ENCODE measurements at regions not wholly inside any gene's neighbourhood (a gene's known extent, or its start where the extent isn't known, plus 50 kb on each side); places are given as distances from the start of the nearest gene placed in this dataset.

DNA sequence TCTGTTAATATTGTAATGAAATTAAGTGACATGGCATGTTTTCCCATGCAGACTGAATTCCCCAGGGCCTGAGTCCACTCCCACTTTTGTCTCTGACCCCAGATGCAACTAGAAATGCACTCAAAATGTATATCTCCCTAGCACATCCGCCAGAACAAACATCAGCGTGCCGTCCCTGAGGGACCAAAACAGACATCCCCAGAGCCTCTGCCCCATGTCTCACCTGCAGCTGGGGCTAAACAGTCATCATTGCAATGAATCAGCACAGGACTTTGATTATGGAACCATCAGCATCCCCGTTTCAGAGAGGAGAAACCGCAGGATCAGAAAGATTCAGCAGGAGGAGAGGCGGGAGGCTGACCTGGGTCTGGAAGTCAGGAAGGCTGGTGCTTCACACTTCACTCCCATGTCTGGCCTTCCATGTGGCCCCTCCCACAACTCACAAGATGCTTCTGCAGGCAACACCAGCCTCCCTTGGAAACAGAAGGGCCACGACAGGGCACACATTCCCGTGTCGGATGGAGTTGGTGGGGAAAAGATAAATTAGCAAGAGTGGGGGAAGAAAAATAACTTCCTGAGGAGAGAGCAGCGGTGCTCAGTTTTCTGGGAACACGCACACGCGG, 130.6 kb upstream of the VSTM2B start:
- no peak for DNase-seq (ENCODE audit: extremely low read depth in 1 of 2, low read depth in 1 of 2)

DNA sequence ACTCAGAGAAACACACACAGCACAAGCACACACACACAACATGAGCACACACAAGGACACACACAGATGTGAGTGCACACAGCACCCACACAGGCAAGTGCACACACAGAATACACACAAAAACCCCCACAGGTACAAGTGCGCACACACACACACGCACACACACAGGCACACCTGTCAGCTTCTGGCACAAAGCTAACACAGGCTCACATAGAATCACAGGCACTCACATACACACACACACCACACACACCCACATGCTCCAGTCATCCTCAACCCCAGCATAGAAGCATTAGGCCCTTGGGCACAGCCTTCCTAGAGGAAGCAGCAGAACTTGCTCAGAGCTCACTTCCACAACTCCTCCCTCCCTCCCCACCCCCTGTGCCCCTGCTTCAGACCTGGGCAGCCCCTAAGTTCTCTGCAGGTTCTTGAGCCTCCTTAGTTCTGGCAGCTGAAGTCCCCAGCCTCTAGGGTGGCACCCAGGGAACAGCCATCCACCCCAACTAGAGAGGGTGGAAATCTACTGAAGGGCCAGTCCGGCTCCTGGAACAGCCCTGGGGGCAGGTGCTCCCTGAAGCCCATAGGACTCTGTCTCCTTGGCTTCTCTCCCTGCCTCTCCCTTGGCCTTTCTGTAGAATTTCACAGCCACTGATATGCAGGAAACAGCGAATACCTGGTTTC, 129.9 kb upstream of the VSTM2B start:
- no peak for DNase-seq (ENCODE audit: extremely low read depth in 1 of 2, low read depth in 1 of 2)

DNA sequence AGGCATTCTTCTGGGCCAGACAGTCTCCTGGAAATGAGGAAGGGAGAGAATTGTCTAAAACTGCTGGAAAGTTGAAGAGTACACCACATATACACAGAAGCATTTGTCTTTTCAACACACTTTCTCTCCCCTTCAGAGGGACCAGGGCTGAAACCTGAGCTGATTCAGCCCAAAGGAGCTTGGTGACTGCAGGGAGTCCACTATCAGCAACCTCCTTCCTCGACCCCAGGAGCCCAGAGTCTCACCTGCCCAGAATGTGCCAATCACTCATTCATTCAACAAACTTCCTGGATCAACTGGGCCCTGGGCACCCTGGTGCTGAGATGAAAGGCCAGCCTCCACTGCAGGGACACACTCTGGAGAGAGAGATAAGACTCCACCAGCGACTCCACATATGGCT, 128.9 kb upstream of the VSTM2B start:
- DNase-seq (ENCODE audit: extremely low read depth in 1 of 2, low read depth in 1 of 2) = no peak

DNA sequence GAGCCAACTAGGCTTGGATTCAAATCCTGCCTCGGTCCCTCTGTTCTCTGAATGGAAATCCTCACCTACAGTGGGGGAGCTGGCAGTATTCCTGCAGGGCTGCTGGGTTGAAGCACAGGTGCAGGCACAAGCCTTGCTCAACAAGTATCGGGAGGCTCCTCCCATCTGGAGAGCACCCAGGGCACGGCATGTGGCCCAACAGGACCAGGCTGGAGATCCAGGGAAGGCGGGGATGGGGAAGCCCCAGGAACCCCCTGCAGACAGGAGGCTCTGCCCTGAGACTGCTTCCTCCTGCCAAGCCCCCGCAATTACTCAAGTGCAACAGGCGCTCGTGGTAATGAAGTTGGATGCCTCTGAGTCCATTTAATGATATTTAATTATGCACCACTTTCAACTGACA, 128.0 kb upstream of the VSTM2B start:
- no peak for DNase-seq (ENCODE audit: extremely low read depth in 1 of 2, low read depth in 1 of 2)

DNA sequence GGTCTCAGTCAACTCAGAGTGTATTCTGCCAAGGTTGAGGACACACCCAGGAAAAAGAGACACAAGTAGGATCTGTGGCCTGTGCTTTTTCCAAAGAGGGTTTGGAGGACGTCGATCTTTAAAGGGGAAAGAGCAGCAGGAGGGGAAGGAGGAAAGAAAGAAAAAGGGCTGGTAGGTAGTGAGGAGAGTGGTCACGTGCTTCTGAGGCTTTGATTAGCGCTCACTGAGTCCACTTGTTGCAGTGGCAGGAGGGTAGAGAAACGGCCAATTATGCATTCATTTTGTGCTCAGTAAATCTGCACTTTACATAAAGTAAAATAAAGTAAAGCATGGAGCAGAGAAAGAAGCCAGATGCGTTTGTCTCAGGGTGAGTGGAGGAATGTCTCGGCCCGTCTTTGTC, 126.0 kb upstream of the VSTM2B start:
- no peak for DNase-seq (ENCODE audit: extremely low read depth in 1 of 2, low read depth in 1 of 2)

DNA sequence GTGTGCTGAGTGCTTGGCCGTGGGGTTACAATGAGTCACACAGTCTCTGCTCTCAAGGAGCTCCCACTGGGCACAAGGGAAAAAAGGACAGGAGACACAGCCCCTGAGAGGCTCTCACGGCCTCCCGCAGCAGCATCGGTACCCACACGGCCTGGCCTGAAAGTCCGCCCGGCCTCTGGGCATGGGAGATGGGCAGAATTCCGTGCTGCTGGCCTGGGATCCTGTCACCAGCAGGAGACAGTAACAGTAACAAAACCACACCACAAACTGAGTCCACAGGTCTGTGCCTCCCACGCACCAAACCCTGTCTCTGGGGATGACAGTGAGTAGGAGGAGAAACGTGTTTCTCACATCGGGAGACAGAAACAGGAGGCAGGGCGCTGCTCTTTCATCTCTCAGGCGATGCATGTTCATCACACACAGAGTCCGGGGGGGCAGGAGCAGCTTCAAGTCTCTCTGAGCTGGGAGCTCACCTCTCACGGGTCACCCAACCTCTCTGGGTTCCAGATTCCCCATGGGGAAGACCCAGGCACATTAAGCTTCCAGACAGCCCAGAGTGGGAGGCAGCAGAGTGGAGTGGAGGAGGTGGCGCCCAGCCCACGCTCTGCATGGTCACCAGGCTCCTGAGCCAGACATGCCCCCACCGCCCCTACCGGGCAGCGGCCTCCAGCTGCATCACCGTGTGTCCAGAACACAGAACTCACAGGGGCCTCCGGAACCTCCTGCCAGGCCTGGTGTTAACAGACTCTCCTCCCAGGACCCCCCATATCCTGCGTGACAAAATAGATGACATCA, 124.7 kb upstream of the VSTM2B start:
- DNase-seq (ENCODE audit: extremely low read depth in 1 of 2, low read depth in 1 of 2) = no peak

DNA sequence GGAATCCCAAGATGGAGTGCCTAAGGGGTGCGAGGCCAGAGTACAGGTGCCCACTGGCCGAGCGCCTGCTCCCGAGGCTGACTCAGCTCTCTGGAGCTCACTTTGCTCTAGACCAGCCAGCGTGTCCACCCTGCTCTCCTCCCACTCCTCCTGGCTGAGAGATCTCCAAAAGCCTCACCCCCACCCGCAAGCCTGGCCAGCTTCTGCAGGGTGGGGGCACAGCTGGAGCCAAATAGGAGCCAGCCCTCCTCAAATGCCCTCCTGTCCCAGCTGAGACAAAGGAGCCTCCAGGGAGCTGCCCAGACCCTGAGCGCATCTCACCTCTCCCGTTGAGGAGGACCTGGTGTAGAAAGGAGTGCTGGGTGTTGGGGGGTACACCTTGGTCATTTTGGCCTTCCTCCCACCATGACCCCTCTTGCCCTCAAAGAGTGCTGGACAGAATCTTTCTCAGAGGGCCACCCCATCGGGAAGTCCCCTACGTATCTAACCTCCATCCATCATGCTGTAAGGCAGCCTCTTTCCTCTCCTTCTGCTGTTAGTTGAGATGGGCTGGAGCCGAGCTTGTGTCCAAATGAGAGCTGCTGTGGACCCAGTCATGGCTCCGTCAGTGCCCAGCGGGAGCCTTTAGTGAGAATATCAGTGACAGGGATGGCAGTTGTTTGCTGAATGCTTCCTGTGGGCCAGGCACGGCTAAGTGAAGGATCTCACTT, 123.9 kb upstream of the VSTM2B start:
- DNase-seq (ENCODE audit: extremely low read depth in 1 of 2, low read depth in 1 of 2) = no peak

DNA sequence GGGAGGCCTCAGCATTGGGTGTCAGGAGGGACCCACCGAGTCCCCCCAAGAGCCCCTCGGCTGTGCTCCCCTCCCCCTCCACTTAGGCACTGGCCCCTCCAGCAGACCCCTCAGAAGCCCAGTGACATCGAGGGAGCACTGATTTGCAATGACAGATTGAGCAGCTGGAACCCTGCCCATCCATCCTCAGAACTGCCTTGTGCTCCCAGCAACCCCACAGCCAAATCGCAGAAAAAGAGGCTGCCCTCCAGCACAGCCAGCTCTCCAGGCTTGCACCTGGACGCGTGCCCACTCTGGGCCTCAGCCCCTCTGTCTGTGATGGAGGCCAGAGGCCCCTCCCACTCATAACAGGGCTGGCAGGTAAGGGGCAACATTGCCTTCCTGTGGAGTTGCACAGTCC, 123.2 kb upstream of the VSTM2B start:
- no peak for DNase-seq (ENCODE audit: extremely low read depth in 1 of 2, low read depth in 1 of 2)

DNA sequence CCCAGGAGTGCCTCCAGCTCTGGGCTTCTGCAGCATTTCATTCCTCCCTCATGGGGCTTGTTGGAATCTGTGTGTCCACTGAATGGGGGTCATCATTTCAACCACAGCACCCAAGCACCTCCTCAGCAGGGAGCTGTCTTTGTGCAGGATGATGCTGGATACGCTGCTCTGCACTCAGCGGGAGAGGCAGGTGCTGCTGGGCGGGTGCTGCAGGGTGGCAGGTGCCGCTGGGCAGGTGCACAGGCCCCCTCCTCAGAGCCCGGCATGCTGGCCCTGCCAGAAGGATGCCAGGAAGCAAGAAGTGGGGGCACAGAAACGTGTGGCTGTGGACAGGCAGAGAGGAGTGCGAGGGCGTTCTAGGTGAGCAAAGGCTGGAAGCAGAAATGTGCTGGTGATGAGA, 121.8 kb upstream of the VSTM2B start:
- no peak for DNase-seq (ENCODE audit: extremely low read depth in 1 of 2, low read depth in 1 of 2)

DNA sequence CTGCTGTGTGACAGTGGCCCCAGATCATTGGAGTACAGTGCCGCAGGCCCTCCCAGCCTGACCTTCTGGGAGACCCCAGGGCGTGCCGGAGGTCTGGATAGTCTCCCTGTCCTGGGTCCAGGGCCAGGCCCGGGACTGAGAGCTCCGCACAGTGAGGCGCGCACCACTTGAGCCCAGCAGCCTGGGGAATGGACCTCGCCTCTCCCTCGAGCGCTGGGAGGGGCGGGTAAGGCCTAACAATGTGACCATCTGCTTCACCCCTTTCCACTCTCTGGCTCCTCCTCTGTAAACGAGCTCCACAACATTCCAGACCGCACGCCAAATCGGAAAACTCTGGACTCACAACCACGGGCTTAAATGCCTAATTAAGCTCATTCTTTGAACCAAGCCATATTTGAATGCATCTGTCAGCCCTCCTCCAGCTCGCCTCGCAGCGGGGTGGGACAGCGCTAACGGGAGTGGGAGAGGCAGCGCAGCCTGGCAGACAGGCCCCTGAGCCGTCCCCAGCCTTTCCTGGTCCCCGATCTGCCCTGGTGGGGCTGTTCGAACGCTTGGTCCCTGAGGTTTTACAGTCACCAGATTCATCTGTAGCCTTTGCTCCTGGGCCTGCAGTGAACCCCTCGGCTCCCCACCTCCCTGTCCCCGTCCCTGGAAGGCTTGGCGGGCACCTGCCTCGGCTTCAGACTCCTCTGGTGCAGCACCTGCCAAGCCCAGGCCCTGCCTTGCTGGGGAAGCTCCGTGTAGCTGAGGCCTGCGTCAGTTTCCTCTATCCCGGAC, 120.7 kb upstream of the VSTM2B start:
- DNase-seq (ENCODE audit: extremely low read depth in 1 of 2, low read depth in 1 of 2) = no peak

DNA sequence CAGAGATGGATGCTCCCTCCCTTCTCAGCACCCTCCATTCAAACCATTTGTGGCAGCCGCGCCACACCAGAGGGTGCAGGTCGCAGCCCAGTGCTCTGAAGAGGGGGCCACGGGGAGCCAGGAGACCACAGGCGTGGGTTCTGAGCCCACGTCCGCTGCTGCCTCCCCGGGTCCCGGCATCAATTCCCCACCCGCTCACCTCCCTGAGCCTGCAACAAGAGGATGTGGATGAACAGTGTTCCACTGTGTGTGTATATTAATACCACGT, 120.1 kb upstream of the VSTM2B start:
- DNase-seq (ENCODE audit: extremely low read depth in 1 of 2, low read depth in 1 of 2) = no peak

DNA sequence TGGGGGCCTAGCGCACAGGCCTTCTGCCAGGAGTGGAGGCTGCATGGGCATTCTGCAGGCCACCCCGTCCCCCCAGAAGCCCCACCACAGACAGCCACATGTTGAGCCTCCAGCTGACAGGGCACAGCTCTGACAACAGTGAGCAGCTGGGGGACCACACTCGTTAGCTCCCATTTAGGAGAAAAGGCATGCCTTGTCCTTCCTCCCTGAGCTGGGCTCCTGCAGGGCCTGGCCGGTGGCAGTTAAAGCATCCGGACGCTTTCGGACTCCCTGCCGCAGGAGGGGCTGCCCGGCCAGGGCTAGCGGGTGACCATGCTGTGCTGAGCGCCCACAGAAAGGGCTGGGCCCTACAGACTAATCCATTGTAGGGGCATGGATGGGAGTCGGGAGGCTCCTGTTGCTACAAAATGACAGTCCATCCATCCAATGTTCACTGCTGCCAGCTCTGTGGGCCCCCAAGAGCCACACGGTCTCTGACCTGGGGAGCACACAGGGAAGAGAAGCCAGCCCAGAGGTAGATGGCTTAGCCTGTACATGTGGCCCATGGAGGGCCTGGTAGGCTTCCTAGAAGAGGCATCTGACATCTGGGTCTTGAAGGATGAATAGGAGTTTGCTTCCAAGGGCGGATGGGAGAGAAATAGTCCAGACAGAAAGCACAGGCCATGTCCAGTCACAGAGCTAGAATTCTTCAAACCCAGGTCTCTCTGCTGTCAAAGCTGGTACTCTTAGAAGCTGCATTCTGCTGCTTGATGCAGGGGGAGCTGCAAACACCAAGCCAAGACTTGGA, 116.5 kb upstream of the VSTM2B start:
- no peak for DNase-seq (ENCODE audit: extremely low read depth in 1 of 2, low read depth in 1 of 2)

DNA sequence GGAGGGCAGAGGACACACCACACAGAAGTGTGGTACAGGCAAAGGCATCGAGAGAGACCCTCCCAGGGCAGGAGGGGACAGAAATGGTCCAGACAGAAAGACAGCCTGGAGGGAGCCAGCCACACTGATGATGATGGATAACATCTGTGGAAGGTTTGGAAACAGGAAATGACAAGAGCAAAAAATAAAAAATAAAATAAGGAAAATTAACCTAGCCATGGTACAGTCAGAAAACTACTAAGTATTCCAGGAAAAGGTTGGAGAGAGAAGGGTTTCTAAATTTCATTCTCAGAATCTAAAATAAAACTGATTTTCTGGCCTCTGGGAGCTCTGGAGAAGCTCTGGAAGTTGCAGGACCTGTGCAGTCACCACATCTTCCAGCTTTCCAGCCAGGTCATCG, 115.2 kb upstream of the VSTM2B start:
- DNase-seq (ENCODE audit: extremely low read depth in 1 of 2, low read depth in 1 of 2) = no peak

DNA sequence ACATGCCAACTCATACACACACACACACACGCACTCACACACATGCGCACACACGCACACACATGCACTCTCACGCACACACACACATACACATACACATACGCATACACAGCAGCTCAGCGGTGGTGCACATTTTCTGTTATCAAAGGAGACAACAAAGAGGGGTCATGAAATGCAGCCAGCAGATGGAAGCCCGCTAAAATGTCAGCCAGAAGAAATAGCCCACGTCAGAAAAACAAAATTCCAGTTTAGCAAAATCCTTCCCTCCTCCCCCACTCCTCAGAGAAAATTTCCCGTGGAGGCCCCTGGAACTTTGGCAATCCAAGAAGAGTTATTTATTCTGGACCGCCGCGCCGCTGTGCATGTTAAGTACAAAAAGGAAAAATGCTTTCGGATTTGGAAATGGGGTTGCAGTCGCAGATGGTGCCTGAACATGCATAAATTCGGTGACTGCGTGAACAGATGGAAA, 114.6 kb upstream of the VSTM2B start:
- no peak for DNase-seq (ENCODE audit: extremely low read depth in 1 of 2, low read depth in 1 of 2)

DNA sequence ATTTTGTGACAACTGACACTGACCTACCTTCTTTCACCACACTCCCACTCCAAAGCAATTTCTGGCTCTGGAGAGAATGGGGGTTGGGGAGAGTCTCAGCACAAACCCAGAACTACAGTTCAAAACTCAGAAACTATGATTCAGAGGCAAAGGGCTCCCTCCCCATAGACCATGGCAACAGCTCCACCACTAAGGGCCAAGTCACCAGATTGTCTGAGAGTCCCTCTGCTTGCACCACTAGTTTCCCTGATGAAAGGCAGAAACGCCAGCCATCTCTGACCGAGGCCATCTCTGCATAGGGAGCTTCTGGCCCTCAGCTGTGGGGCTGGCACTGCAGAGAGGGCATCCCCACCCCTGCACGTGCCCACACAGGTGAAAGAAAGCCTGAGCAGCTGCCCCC, 112.4 kb upstream of the VSTM2B start:
- DNase-seq (ENCODE audit: extremely low read depth in 1 of 2, low read depth in 1 of 2) = no peak

DNA sequence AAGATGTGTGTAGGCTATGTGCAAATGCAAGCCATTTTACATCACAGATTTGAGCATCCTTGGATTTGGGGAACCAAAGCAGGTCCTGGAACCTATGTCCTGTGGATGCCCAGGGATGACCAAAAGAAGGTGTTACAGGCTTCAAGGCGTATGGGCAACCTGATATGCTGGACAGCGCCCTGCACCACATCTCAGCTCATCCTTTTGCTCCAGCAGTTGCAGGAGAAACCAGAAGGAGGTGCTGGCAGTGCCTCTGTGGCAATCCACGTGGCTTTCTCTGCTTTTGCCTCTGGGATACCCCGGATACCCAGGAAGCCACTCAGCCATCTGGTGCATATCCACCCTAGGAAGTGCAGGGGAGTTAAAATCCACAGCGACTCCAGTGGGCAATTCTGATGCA, 110.3 kb upstream of the VSTM2B start:
- DNase-seq (ENCODE audit: extremely low read depth in 1 of 2, low read depth in 1 of 2) = no peak

DNA sequence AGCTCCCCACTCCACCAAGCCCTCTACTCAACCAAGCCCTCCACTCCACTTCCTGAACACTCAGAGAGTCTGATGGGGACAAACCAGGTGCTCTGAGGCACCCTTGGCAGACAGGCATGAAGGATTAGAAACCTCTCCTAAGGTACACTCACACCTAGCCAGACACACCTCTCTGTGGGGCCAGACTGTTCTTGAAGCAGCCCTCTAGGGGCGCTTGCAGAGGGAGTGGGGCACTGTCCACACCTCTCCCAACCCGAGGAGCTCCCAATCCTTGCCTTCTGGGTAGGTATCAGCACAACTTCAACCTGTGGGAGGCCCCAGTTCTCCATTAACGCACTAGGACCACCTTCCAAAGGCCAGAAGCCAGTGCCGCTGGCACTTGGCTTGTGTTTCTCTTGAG, 108.7 kb upstream of the VSTM2B start:
- no peak for DNase-seq (ENCODE audit: extremely low read depth in 1 of 2, low read depth in 1 of 2)

DNA sequence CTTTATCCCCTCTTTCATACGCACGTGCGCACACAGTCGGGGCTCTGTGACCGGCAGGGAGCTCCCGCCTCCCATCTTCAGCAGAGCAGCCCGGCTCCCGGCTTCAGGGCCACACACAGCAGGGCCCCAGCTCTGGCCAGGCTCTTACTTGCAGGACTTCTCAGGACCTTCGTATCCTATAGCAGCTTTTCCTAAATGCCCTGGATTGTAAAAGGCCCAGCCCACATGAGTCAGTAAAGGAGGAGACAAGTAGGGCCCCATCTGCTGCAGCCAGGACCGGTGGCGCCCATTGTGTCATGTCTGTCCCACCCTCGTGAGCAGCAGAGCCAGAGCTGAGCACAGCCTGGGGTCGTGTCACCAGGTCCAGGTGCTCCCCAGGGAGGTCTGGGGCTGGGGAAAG, 107.6 kb upstream of the VSTM2B start:
- no peak for DNase-seq (ENCODE audit: extremely low read depth in 1 of 2, low read depth in 1 of 2)

DNA sequence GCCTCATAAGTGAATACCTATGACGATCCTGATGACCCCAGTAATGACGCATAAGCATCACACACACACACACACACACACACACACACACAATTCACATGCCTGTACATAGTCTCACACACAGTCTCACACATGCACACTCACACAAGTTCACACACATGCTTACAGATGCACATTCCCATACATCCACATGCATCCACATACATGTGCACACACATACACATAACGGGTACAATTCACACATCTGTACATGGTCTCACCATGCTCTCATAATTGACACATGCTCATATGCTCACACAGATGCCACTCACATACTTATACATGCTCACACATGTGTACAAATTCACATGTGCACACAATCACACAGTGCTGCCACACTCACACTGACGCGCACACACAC, 105.7 kb upstream of the VSTM2B start:
- DNase-seq (ENCODE audit: extremely low read depth in 1 of 2, low read depth in 1 of 2) = no peak

DNA sequence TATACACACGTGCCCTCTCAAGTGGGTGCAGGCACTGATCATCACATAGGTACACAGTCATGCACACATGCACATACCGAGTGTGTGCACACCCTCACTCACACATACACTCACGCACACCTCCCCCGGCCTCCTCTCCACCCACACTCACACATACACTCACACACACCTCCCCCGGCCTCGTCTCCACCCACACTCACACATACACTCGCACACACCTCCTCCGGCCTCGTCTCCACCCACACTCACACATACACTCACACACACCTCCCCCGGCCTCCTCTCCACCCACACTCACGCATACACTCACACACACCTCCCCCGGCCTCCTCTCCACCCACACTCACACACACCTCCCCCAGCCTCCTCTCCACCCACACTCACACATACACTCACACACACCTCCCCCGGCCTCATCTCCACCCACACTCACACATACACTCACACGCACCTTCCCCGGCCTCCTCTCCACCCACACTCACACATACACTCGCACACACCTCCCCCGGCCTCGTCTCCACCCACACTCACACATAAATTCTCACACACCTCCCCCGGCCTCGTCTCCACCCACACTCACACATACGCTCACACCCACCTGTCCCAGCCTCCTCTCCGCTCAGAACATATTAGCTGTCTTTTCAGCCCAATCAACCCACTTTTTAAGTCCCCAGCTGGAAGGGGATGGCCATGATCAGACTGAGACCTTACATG, 105.2 kb upstream of the VSTM2B start:
- no peak for DNase-seq (ENCODE audit: extremely low read depth in 1 of 2, low read depth in 1 of 2)

Data from activated CD8-positive, alpha-beta memory T cell treated with anti-CD3 and anti-CD28 coated beads for 1 hour (primary cell).